ENCODE measurements at regions not wholly inside any gene's neighbourhood (a gene's known extent, or its start where the extent isn't known, plus 50 kb on each side); places are given as distances from the start of the nearest gene placed in this dataset.

DNA sequence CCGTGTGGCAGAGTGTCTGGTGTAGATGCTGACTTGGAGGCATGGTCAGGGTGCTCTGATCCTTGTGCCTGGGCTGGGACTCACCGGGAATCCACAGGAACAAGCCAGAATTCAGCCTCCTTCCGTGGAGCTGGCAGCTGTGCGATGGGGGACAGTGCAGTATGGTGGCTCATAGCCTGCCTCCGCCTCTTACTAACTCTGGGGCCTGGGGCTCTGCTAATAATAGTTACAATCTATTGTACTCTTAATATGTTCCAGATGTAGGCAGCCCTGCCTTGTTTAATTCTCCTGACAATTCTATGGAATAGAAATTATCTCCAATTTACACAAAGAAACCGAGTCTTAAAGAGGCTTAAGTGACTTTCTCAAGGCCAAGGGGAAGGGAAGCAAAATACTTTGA lies 77.6 kb downstream of the PCDH1 start:
- no peak for DNase-seq

DNA sequence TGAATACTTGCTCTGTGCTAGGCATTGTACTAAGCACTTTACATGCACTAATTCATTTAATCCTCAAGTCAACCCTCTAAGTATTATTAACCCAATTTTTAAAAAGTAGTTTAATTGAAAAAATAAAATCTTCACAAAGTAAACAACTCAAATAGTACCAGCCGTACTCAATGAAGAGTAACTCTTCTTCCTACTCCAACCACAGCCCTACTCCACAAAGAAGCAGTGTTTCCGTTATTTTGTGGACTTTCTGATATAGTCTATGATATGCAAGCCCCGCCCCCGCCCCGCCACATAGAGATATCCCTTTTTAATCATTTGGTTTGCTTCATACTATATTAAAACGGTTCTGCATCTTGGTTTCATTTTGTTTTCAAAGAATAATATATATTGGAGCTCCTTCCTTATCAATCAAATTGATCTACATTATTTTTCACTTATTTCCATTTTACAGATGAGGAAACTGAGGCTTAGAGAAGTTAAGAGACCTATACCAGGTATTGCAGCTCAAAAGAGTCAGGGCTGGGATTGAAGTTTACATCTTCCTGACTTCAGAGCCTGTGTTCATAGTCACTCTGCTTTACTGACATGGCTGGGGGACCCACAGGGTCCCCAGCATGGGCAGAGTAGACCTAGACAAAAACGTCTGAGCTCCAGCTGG lies 78.6 kb downstream of the PCDH1 start:
- no peak for DNase-seq

DNA sequence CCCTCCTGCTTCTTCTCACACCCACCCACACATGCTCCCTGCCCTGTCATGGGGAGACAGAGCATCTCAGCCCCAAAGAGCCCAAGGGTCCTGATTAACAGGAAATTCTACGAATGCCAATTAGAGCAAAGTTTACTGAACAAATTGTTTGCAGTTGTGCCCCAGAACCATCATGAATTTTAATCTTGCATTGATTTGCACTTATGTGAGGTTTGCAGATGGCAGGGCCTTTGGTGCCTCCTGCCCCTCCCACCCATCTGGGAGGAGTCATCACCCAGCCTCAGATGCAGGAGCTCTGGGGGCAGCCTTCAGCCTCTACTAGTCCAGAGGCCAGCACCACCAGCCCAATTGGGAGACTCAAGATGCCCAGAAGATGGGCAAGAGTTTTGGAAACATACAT lies 80.8 kb downstream of the PCDH1 start:
- no peak for DNase-seq

DNA sequence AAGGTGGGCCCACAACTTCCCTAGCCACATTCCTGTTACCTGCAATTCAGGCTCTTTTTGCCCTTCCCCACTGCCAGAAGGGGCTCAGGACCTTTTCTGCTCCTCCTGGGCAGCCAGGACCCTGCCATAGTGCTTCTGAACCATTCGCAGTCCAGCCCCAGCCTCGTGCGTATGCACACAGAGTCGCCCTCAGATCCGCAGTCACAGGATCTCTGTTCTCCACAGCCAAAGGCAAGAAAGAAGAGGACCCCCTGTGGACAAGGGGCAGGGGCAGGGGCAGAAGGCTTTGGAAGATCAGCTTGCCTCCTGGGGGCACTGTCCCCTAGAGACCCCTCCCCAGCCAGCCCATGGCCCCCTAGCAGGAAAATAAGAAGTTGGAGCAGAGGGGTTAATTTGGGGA lies 82.8 kb downstream of the PCDH1 start:
- no peak for DNase-seq

DNA sequence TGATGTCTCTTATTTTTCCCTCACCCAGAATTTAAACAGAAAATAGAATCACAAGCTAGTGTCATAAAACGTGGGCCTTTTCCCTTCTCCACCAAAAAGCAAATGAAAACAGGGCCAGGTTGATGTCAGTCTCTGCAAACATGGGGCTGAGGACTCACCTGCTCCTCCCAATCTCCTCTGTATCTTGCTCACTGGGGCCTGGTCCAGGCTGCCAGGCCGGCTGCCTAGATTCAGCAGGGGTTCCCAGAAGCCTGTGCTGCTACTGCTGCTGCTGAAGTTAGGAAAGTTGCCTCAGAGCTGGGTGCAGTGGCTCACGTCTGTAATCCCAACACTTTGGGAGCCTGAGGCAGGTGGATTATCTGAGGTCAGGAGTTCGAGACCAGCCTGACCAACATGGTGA lies 84.3 kb downstream of the PCDH1 start:
- DNase-seq, result no peak

DNA sequence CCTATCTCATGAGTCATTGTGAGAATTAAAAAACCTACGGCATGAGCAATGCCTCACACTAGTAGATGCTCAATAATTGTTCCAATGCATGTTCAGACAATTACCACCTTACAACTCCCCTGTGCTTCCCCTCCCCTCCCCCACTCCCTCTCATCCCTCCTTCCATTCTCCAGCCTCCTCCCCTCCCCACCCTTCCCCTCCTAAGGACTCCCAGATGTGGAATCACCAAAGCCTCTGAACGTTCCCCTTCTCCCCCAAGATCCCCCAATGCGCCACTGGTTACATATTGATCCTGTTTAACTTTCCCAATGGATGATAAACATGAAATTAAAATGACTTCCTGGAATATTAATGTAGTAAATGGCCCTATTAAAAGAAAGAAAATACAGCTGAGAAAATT lies 84.8 kb downstream of the PCDH1 start:
- no peak for DNase-seq

DNA sequence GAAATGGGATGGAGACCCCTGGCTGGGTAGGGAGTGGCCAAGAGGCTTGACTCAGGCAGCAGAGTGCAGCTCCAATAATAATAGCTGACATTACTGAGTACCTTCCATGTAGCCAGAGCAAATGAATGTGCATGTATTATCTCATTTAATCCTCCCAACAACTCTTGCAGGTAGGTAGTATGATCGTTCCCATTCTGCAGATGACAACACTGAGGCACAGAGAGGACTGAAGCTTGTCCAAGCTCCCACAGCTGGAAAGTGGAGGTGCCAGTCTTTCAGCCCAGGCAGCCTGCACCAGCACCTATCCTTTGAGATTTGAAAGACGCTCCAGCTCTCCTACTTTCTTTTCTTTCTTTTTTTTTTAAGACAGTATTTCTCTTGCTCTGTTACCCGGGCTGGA lies 87.6 kb downstream of the PCDH1 start:
- DNase-seq, result no peak

DNA sequence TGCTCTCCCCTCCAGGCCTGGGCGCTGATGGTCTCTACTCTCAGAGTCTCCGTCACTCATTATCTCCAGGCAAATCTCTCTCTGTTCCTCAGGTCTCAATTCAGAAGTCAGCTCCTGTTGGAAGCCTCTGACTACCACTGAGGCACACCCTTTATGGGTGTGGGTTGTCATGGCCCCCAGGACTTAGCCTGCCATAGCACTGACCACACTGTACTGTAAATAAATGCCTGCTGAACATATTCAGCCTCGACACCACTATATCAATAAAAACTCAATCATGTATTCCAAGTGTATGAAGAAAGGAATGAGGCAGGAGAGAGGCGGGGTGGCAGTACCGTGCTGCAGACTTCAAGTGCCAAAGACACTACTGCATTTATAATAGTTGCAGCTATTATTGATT lies 88.9 kb downstream of the PCDH1 start:
- no peak for DNase-seq

DNA sequence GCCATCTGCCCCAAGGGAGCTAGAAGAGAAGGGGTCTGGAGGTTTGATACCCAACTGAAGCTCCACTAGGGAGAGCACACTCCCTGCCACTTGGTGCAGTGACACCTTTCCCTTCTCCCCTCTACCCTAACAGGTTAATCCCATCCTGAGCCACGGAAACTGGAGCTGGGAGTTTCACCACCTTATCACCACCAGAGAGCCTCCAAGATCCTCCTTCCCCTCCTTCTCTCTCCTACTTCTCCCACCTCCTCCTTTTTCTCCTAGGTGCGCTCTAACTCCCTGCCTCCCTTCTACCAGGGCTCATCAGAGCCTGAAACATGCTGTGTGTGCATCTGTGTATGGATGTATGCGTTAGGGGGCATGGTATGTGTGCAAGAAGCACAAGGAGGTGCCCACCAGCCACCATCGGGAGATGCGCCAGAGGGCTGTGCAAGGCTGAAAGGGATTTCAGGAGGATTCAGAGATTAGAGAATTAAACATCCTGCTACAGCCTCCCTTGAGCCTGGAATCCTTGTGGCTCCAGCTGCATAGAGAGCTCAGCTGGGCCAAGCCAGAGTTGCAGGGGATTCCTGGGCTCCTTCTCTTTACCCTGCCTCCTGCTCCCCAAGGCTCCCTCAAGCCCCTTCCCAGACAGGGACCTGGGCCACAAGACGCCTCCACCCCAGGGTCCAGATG lies 89.8 kb downstream of the PCDH1 start:
- DNase-seq, result no peak

DNA sequence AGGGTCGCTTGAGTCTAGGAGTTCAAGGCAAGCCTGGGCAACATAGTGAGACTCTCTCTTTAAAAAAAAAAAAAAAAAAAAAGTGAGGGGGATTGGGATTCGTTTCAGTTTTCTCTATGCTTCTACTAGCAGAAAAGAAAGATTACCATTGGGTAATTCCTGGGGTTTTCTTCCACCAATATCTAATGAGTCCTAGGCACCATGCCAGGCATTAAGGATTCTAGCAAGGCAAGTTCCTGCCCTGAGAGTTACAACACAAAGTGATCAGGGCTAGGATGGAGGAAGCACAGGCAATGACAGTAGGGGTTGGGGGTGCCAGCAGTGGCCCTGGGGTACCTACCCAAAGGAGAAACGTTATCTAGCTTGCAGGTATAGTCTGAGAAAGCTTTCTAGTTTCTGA lies 90.8 kb downstream of the PCDH1 start:
- no peak for DNase-seq

DNA sequence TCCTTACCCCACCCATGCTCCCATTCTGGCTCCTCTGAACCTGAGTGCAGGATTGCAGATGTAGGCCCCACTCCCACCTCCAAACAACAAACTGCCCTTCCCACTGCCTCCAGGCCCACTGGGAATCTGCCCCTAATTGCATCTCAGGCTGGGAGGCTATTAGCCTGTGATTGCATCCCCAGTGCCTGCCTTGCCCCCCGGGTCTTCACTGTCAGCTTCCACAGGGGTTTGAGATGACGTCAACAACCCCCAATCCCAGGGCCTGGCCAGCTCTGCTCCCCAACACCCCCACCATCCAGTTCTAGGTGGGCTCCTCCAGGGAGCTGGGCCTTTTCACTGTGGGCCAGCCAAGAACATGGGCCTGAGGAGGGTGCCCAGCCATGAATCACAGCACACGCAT lies 91.5 kb downstream of the PCDH1 start:
- no peak for DNase-seq

DNA sequence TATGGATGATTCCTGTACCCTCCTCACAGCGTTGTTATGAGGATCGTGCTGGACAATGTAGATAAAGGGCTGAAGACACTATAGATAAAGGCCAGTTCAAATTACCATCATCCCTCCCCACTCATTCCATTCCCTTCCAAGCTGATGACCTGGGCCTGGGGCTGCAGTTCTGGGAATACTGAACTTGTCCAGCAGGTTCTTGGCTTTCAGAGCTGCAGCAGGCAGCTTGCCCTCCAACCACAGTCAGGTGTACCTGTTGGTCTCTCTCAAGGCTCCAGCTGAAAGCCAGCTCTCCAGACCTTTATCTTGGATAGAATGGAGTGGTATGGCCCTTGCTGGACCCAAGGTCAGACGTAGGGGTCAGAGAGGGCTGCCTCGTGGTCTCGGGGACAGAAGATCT lies 92.5 kb downstream of the PCDH1 start:
- DNase-seq, result no peak

DNA sequence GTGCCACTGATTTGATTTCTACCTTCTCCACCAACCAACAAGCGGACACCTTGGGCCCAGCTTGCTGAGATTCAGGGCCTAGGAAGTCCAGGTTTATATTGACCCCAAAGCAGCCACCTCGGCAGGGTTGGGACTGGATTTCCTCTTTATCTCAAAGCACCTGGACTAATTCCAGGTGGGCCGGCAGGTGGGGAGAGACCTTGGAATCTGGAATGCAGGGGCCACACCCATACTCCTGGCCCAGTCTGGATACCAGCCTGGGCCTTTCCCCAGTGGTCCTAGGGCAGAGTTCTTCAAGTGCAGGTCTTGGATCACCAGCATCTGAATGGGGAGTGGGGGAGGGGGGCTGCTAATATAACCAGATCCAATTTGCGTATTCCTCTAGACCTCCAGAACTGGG lies 93.1 kb downstream of the PCDH1 start:
- DNase-seq, result no peak

DNA sequence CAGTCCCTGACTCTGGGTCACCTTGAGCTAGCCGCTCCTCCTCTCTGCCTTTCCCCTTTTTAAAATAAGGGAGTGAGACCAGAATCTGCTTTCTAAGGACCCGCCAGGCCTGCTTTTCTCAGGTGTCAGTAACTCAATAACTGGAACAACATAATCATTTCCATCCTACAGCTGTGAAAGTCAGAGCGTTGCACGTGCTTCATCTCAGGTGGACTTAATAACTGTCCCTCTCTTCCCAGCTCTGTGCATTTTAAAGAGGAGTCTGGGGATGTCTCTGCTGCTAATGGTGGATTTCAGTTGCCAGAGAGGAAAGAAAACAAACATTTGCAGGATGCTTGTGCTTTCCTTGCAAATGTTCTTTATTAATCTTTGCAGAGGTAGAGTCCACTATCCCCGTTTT lies 93.7 kb downstream of the PCDH1 start:
- no peak for DNase-seq

DNA sequence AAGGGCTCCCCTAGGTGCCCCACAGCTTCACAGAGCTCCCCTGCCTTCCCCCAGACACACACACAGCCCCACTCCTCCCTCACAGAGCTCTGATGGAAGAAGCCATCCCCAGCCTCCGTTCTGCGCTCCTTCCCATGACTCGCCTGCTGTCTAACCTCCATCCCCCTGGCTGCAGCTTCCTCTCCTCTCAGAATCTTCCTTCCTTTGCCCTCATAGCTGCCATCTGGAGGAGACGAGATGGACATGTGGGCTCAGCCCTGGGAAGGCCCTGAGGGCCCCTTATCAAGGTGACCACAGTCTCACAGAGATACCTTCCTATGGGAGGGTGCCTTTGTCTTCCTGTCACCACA lies 94.3 kb downstream of the PCDH1 start:
- DNase-seq, result no peak

DNA sequence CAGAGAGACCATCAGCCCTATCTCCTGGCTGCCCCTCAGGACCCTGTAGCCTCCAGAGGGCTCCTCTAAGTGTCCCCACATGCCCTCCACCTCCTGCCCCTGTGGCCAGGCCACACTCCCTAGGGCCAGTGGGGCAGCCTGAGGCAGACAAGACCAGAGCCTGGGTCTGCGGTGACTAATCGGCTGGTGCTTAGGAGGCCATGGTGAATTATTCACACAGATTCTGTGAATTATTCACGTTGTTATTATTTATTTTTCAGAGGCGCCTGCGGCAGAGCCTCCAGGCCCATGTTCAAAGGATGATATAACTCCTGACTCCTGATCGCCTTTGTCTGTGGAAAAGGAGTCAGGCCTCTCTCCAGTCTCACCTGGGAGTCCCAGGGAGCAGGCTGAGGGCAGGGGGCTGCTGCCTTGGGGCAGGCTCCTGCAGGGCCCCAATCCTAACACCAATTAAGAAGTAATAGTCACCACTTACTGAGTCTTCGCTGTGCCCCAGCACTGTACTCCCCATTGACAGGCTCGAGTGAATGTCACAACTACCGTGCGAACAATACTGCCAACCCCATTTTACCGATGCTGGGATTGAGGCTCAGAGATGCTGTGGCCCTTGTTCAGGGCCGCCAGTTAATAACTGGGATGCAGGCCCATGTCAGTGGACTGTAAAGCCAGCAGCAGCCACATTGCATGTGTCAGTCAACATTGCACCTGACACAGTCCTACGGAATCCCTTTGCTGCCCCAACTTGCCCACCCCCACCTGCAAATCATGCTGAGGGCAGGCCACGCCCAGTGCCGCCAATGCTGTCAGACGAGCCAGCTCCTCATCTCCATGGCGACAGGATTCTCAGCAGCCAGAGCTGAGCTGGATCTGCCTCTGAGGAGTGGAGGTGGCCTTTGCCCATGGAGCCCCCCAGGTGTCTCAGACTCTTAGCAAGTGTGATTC lies 94.9 kb downstream of the PCDH1 start:
- peak; percentile 78 for DNase-seq

DNA sequence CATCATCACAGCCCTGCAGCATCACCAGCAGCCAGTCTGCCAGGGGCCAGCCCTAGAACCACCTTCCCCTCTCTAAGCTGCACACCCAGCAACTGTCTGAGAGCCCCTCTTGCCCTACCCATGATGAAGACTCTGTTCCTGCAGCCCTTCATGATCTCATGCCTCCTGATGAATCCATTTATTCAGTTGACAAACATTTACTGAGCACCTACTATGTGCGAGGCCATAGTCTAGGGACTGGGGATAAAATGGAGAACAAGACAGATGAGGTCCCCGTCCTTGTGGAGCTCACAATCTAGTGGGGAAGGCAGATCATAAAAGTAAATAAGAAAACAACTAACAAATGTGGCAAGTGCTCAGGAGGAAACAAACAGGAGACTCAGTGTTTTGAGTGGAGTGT lies 96.3 kb downstream of the PCDH1 start:
- DNase-seq, result no peak

DNA sequence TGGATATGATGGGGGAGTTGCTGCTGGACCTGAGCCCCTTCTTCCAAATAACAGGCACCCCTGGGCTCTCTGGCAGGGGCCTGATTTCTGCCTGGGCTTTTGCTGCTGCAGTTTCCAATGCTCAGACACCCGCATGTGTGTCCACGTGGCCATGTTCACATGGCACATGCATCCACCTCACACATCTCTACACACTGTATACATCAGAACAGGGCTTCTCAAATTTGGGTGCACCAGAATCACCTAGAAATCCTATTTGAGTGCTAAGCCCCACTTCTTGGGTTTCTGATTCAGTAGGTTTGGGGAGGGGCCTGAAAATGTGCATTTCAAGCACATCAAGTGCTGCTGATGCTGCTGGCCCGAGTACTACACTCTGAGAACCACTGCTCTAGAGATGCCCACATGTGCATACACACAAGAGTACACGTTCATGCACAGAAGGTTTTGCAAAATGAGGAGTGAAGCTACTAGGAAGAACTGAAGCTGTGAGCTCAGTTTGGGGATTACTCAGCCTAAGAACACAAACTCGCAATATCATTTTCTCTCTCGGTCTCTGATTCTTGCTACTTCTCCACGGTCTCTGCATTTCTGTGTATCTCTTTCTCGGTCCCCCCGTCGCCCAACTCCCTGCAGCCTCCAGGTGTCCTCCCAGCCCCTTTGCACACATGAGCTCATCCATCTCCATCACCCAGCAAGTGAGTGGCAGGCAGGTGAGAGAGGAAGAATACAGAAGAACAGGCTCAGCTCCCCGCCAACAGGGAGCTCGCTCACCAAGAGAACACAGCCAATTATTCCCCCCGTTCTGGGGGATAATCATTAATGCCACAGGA lies 97.0 kb downstream of the PCDH1 start:
- no peak for DNase-seq

DNA sequence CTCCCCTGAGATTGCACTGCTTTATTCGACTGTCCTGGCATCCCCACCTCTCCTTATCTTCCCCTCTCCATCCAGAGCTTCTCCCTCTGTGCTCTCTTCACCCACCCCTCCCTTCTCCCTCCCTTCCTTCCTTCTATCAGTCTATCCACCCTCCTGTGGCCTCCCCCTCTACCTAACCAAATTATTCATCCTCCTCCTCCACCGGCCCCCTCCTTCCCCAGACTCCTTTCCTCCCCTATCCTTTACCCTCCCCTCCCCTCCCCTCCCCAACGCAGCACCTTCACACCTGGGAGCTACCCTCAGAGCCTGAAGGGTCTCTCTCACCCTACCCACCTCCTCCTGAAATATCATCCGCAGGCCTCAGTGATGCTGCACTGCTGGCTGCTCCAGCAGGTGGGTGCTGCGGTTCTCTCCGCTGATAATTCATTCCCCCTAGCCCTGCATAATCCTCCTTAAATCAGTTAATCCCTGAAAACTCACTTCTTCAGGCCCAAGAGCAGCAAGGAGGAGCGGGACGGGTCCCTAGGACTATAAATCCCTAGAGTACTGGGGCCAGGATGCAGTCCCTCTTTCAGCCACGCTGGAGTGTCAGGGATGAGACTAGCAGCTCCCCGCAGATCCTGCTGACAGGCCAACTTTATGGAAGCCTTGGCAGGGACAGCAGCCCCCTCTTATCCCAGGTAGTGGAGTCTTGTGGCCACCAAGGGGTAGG lies 97.8 kb downstream of the PCDH1 start:
- no peak for DNase-seq

DNA sequence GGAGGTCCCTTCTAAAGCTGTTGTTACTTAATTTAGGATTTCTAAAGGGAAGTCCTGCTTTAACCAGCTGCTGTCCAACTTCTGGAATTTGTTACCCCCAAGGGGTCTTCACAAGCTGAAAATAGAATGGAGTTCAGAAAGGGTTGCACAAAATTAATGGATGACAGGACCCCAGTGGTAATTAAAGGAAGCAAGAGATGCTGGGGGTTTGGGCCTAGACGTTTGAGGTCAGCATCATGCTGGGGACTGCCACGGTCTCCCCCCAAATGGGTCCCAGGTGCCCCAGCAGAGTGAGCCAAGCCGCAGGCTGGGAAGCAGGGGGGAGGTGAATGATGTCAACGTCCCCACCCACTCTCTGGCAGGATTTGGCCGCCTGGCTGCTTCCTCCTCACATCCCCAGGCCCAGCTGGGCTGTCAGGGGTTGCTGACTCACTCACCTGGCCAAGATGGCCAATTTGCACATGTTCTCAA lies 97.5 kb upstream of the ARAP3 start:
- no peak for DNase-seq

DNA sequence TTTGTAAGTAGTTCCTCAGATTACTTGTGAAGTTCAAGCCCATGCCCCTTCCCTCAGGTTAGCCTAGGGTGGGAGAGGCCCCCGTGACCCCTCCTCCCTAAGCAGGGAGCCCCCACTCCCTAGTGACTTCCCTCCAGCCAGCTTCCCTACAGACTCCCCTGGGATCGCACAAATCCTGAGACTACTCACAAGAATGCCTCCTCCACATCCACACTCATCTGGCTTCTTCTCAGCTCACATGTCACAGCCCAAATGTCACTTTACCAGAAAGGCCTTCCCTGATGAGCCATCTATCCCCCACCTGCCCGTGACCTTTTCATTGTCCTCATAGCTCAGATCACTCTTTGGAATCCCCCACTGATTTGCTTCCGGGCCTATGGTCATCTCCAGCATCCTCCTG lies 96.7 kb upstream of the ARAP3 start:
- DNase-seq, result no peak

DNA sequence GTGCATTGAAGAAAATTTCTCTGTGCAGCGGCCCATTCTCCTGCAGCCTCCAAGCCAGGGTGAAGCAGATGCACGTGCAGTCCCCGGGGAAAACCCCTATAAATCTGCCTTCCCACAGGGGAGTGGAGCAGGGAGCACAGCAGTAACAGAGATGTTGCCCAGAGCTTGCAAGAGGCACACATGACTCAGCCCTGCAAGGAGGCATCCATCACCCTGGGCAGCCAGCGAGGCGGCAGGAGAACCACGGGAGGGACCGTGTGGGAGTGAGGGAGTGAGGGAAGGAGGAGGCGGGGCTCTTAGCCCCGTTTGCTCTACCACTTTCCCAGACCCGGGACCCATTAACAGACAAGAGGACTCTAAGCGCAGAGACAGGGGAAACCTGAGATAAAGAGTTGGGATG lies 96.2 kb upstream of the ARAP3 start:
- DNase-seq, result no peak
